MM.1S (cell line): ENCODE measurements at regions not wholly inside any gene's neighbourhood (a gene's known extent, or its start where the extent isn't known, plus 50 kb on each side); places are given as distances from the start of the nearest gene placed in this dataset.

Source experiments
- DNase-seq: peaks from one replicate; pipeline ENCODE4 v3.0.0-alpha.2; 2015
- H2AFZ ChIP-seq: fragments of 300-600 bp; sonication (generic); 2 replicates; pipeline ENCODE4 v1.6.0; 2016; ENCODE audit warnings: antibody characterized with exemption, low read length
- H3F3A ChIP-seq: fragments of 300-600 bp; sonication (generic); 2 replicates; pipeline ENCODE4 v1.6.1; 2016; ENCODE audit warnings: mild to moderate bottlenecking, antibody characterized with exemption, low read length, moderate library complexity, mixed read lengths; ENCODE audit not compliant: insufficient read depth
- H3K27ac ChIP-seq: fragments of 300-600 bp; sonication (generic); 2 replicates; pipeline ENCODE4 v1.5.1; 2016; ENCODE audit warnings: mild to moderate bottlenecking, low read length
- H3K27me3 ChIP-seq: fragments of 300-600 bp; sonication (generic); replicated peaks from 2 replicates; pipeline ENCODE4 v1.6.0; 2016; ENCODE audit warnings: low read length; ENCODE audit not compliant: insufficient read depth
- H3K36me3 ChIP-seq: fragments of 300-600 bp; sonication (generic); replicated peaks from 2 replicates; pipeline ENCODE4 v1.6.1; 2016; ENCODE audit warnings: mild to moderate bottlenecking, low read length, mixed read lengths; ENCODE audit not compliant: insufficient read depth
- H3K4me1 ChIP-seq: fragments of 300-600 bp; sonication (generic); 2 replicates; pipeline ENCODE4 v1.6.1; 2016; ENCODE audit warnings: low read length, mixed read lengths
- H3K4me2 ChIP-seq: fragments of 300-600 bp; sonication (generic); 2 replicates; pipeline ENCODE4 v1.6.0; 2016; ENCODE audit warnings: low read depth, low read length
- H3K4me3 ChIP-seq: fragments of 300-600 bp; sonication (generic); 2 replicates; pipeline ENCODE4 v1.5.1; 2016; ENCODE audit warnings: low read length, mixed read lengths
- H3K79me2 ChIP-seq: fragments of 300-600 bp; sonication (generic); 2 replicates; pipeline ENCODE4 v1.6.1; 2016; ENCODE audit warnings: mixed run types, low read length, mixed read lengths
- H3K9ac ChIP-seq: fragments of 300-600 bp; sonication (generic); 2 replicates; pipeline ENCODE4 v1.6.1; 2016; ENCODE audit warnings: low read length, mixed read lengths
- H3K9me2 ChIP-seq: fragments of 300-600 bp; sonication (generic); replicated peaks from 2 replicates; pipeline ENCODE4 v1.6.1; 2016; ENCODE audit warnings: mild to moderate bottlenecking, low read length, mixed read lengths; ENCODE audit not compliant: insufficient read depth
- H3K9me3 ChIP-seq: fragments of 300-600 bp; sonication (generic); replicated peaks from 2 replicates; pipeline ENCODE4 v1.6.1; 2016; ENCODE audit warnings: mild to moderate bottlenecking, low read length, mixed read lengths; ENCODE audit not compliant: insufficient read depth
- H4K20me1 ChIP-seq: fragments of 300-600 bp; sonication (generic); 2 replicates; pipeline ENCODE4 v1.6.1; 2016; ENCODE audit warnings: mild to moderate bottlenecking, low read length, moderate library complexity, mixed read lengths; ENCODE audit not compliant: insufficient read depth
- CTCF ChIP-seq: fragments of 300-600 bp; sonication (generic); IDR thresholded peaks from 2 replicates; pipeline ENCODE4 v1.5.1; 2016; ENCODE audit warnings: antibody characterized with exemption, low read length, mixed read lengths
- EZH2 ChIP-seq: fragments of 300-600 bp; sonication (generic); optimal IDR thresholded peaks from 2 replicates; pipeline ENCODE3; 2017; ENCODE audit warnings: low read depth, mild to moderate bottlenecking, antibody characterized with exemption, low read length, mixed read lengths
- EZH2phosphoT487 ChIP-seq: fragments of 300-600 bp; sonication (generic); IDR thresholded peaks from 2 replicates; pipeline ENCODE4 v1.6.1; 2018; ENCODE audit warnings: antibody characterized with exemption, low read length

- H3K36me3 ChIP-seq: no peaks in the 10 kb centered on the region
- H3K9me3 ChIP-seq: no peaks in the 10 kb centered on the region
- H3K4me1 ChIP-seq: no peaks in the 10 kb centered on the region
- H3K9ac ChIP-seq: no peak overlapping the region
- no peaks in the 10 kb centered on the region for H3F3A ChIP-seq
- H3K4me2 ChIP-seq: no peak overlapping the region
- H3K4me3 ChIP-seq: no peak overlapping the region
- no peak for DNase-seq
- H4K20me1 ChIP-seq: no peaks in the 10 kb centered on the region
- H3K79me2 ChIP-seq: no peaks in the 10 kb centered on the region
- no peak overlapping the region for H3K27ac ChIP-seq
- TF ChIP-seq EZH2: no peak
- no peak for TF ChIP-seq CTCF
- no peak for TF ChIP-seq EZH2phosphoT487
- no peak overlapping the region for H2AFZ ChIP-seq
- no peaks in the 10 kb centered on the region for H3K9me2 ChIP-seq
- H3K27me3 ChIP-seq: no peaks in the 10 kb centered on the region
Measured at GRCh38 chr6:8583291-8583690, 147.9 kb upstream of the SLC35B3 start.

GRCh38 chr6:8579372-8579771 lies 144.0 kb upstream of the SLC35B3 start:
- Histone ChIP-seq H3K4me2 (no peak overlapping the region), H3K4me1 (no peaks in the 10 kb centered on the region), H3K9me3 (no peaks in the 10 kb centered on the region), H3K79me2 (no peaks in the 10 kb centered on the region), H3K27me3 (no peaks in the 10 kb centered on the region), H3K9ac (no peak overlapping the region), H3K27ac (no peak overlapping the region), H4K20me1 (no peaks in the 10 kb centered on the region), H3F3A (no peaks in the 10 kb centered on the region), H3K9me2 (no peaks in the 10 kb centered on the region), H2AFZ (no peak overlapping the region), H3K36me3 (no peaks in the 10 kb centered on the region), H3K4me3 (no peak overlapping the region)
- TF ChIP-seq EZH2phosphoT487 (no peak), EZH2 (no peak), CTCF (no peak)
- DNase-seq: no peak

- no peak overlapping the region for H3K27ac ChIP-seq
- no peak for DNase-seq
- H3K9me2 ChIP-seq: no peaks in the 10 kb centered on the region
- H2AFZ ChIP-seq: no peak overlapping the region
- no peaks in the 10 kb centered on the region for H3K27me3 ChIP-seq
- no peak overlapping the region for H3K9ac ChIP-seq
- no peaks in the 10 kb centered on the region for H3K79me2 ChIP-seq
- no peak for TF ChIP-seq EZH2phosphoT487
- H3K4me1 ChIP-seq: 0 out of 2 replicates have a peak, but pooled peaks cover 5% of the 10 kb centered on the region
- H4K20me1 ChIP-seq: no peaks in the 10 kb centered on the region
- no peak overlapping the region for H3K4me3 ChIP-seq
- no peaks in the 10 kb centered on the region for H3F3A ChIP-seq
- no peaks in the 10 kb centered on the region for H3K36me3 ChIP-seq
- H3K4me2 ChIP-seq: no peak overlapping the region
- H3K9me3 ChIP-seq: no peaks in the 10 kb centered on the region
Measured at GRCh38 chr6:8578006-8578405, 142.7 kb upstream of the SLC35B3 start.

GRCh38 chr6:8574749-8575468 lies 139.6 kb upstream of the SLC35B3 start:
- Histone ChIP-seq H3K27ac (no peak overlapping the region), H3F3A (no peaks in the 10 kb centered on the region), H3K36me3 (no peaks in the 10 kb centered on the region), H3K9me3 (no peaks in the 10 kb centered on the region), H3K9ac (no peak overlapping the region), H3K27me3 (no peaks in the 10 kb centered on the region), H3K9me2 (no peaks in the 10 kb centered on the region), H3K4me1 (peaks cover 5% of the 10 kb centered on the region; the same call in 1 of the 2 replicates), H2AFZ (no peak overlapping the region), H4K20me1 (no peaks in the 10 kb centered on the region), H3K79me2 (no peaks in the 10 kb centered on the region), H3K4me3 (no peak overlapping the region), H3K4me2 (no peak overlapping the region)
- no peak for DNase-seq
- TF ChIP-seq CTCF (no peak), EZH2phosphoT487 (no peak), EZH2 (no peak)
